IPS-18c (cell line): ENCODE measurements at regions not wholly inside any gene's neighbourhood (a gene's known extent, or its start where the extent isn't known, plus 50 kb on each side); places are given as distances from the start of the nearest gene placed in this dataset.

Experiments
- H3K4me3 ChIP-seq: 2 replicates; pipeline ENCODE4 v1.7.0; 2013; ENCODE audit warnings: low read depth, mild to moderate bottlenecking, low read length, moderate library complexity; ENCODE audit not compliant: insufficient read depth
- H3K9me3 ChIP-seq: one replicate; pipeline ENCODE4 v1.6.1; 2013; ENCODE audit warnings: mild to moderate bottlenecking, low read length, moderate library complexity; ENCODE audit not compliant: control insufficient read depth, insufficient read depth

DNA sequence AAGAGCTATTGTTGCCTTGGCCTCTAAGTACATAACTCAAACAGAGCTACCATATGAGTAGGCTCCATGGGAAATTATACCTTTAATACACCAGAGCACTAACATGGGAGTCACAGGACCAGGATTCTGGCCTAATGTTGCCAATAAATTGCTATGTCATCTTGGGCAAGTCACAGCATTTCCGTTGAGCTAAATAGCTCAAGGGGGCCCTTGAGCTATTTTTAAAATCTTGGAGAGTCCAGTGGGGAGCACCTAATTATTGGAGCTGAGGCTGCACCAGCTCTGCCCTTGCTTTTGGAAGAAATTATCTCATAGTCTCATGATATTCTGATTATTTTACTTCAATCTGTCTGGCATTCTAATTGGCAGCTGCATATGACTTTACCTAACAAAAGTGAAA lies 350.8 kb downstream of the ENC1 start:
- Histone ChIP-seq H3K9me3 (no peaks in the 10 kb centered on the region), H3K4me3 (no peak overlapping the region)

DNA sequence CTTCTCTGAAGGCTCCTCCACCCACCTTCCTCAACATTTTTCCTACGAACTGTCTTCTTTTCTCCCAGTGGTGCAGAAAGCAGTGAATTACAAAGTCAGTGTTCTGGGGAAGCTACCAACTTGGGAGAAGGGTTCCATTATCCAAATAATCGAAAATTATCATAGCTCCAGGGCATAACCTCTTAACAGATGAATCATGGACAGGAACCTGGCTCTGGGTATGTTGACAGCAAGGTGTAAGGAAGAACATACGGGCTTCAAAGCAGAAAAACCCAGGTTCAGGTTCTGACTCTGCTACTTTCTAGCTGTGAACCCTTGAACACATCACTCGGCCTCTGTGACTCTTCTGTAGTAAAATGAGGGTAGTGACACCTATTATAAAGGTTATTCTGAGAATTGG lies 351.3 kb downstream of the ENC1 start:
- Histone ChIP-seq H3K4me3 (no peak overlapping the region), H3K9me3 (no peaks in the 10 kb centered on the region)

DNA sequence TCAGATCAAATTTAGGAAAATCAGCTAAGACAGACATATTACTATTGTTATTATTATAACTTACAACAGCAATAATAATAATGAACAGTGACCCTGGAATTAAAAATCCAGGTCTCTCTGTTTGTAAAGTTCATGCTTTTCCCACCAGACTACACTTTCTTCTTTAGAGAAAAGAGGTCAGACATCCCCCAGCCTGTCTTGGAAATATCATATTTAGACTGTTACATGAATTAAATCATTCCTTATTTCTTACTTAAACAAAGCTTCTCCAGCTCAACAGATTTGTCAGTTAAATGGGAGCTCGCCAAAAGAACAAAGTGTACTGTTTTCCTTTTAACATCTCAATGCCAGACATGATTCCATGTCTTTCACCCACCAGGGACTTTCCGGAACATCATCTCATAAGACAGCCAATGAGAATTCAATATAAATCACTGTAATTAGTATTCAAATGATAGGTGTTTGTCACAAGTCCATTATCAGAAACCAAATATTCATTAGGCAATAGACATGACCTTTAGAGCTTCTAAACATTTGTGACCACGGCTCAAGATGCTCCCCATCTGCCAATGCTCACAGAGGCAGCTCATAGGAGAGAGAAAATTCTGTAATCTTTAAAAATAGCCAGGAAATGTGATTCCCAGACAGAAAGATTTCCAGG lies 351.9 kb downstream of the ENC1 start:
- Histone ChIP-seq H3K9me3 (no peaks in the 10 kb centered on the region), H3K4me3 (no peak overlapping the region)

DNA sequence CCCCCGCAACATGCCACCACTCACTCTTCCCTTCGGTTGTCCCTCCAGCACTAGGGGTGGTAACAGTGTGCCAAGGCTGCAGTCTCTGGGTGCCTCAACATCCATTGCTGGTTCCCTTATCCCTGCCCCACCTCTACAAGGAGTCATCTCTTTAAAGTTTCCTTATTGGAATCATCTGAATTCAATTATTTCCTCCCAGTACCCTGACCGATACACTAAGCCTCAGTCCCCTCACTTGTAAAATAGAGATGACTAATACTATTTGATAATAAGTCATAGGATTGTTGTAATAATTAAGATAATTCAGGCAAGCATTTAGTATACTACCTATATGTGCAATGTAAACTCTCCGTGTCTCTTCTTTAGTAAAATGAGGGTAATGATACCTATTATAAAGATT lies 352.5 kb downstream of the ENC1 start:
- no peaks in the 10 kb centered on the region for H3K9me3 ChIP-seq
- H3K4me3 ChIP-seq = no peak overlapping the region

DNA sequence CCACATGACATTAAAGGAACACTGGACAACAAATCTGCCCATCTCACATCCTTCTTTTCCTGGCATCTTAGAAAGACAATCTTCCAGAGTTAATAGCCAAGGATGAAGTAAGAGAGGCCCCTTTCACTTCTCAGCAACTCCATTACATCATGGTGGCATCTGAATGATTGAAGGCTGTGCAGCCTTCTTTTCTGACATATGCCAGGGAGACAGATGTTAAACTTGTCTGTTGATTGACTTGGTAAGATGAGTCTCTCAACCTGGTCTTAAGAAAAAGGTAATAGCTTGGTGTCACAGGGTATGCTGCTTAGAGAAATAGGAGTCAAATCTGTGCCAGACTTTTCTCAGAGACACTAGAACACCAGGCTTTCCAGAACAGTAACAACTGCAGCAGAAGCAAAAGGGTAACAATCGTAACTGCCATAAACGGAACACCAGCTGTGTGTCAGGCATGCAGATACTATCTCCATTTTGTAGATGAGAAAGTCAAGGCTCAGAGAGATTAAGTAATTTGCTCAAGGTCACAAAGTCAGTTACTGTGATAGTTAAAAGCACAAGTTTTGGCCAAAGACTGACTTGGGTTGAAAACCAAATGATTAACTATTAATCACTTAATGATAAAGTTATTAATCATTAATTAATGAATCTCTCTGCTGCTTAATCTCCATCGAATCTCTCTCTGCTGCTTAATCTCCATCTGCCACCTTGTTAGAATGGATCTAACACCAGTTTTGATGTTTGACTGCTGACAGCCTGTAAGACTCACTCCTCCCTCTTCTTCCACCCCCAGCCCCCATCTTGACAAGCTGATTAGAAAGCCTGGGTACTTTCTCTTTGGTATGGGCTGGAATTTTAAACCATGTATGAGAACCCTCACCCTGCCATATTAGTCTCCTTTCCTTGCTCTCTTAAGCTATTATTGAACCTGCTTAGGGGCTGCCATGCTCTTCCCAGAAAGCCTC lies 353.5 kb downstream of the ENC1 start:
- H3K9me3 ChIP-seq = no peaks in the 10 kb centered on the region
- no peak overlapping the region for H3K4me3 ChIP-seq

DNA sequence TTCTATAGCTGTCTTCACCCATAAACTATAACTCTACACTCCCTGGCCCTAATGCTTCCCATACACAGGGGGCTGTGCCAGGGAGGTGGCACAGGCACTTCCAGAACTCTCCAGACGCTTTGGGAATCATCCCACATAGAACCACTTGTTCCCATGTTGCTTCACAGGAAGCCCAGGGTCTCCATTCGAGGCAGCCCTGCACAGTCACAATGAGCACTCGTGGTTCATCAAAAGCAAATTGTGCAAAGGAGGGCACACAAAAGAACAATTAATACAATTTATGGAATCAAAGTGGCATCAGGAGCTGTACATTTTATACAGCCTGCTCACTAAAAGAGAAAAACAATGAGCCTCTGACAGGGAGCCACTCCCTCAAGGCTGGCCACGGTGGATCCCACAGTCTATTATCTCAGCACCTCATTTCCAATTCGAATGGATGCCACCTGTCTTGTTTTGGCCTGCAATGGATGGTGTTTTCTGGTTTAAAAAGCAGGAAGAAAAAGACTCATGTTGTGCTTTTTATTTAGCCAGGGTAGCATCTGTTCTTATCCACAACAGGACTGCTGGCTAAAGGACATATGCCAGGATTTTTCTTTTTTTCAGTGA lies 354.8 kb downstream of the ENC1 start:
- no peaks in the 10 kb centered on the region for H3K9me3 ChIP-seq
- no peak overlapping the region for H3K4me3 ChIP-seq

DNA sequence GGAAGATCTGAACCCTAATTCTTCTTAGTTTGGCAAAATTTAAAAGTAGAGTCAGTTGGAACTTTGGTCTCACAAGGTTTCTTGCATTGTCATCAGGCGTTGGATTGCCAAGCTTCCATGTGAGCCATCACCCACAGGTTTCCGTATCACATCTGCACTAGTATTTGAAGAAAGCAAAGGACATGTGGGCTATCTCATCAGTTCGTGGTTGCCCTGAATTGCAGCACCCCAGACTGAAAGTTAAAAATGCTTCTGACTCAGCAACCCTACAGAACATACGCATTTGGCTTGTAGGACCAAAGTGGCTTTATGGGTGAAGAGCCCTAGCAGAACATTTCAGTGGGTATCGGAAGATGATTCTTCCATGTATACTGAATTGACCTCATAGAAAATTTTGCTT lies 358.0 kb downstream of the ENC1 start:
- H3K9me3 ChIP-seq = no peaks in the 10 kb centered on the region
- no peak overlapping the region; the same call in 1 of the 2 replicates for H3K4me3 ChIP-seq

DNA sequence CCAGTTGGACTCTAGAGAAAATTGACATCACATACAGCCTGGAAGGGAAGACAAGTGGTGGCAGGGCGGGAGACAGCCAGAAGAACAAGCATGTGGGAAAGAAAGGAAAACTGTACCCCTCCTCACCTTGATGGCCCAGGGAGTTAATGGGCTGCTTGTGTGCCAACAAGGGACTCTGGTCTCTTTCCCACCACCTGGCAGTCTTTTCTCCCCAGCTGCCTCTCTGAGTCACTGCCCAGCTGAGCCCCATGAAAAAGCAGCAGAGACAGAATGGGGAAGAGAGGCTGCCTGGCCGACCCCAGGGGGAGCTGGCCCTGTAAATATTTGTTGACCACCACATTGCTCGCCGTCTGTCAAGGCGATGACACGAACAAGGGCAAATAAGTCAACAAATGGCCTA lies 359.4 kb downstream of the ENC1 start:
- H3K4me3 ChIP-seq = no peak overlapping the region
- H3K9me3 ChIP-seq = no peaks in the 10 kb centered on the region

DNA sequence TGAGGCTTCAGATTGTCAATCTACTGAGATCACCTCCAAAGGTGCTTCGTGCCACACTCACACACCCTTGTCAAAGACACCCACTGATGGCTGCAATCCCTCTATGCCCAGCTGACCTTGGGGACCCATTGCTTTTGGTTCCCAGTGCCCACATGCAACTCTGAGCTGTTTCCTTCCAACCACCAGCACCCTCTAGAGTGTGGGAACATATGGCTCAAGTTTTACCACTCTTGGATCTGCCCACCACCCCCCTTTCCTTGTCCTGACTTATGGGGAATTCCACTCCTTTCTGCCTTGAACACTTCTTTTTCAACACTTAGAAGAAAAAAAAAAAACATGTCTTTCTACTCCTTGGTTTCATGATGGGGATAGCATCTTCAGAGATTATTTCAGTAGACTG lies 360.2 kb downstream of the ENC1 start:
- H3K4me3 ChIP-seq = no peak overlapping the region
- no peaks in the 10 kb centered on the region for H3K9me3 ChIP-seq

DNA sequence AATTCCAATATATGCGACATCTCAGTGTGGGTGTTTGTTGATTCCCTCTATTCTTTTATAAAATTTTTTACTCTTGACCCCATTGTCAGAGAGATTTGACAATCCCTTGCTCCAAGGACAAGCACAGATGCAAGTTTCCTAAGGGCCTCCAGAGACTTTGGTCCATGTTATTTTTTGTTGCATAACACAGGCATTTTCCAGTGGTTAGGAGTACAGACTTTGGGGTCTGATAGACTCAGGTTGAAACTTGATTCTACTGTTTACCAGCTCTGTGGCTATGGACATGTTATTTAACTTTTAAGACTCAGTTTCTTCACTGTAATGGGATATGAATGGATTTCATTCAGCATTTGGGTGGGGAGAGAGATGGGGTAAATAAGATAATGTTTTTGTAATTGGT lies 361.3 kb downstream of the ENC1 start:
- H3K9me3 ChIP-seq = no peaks in the 10 kb centered on the region
- H3K4me3 ChIP-seq = no peak overlapping the region

DNA sequence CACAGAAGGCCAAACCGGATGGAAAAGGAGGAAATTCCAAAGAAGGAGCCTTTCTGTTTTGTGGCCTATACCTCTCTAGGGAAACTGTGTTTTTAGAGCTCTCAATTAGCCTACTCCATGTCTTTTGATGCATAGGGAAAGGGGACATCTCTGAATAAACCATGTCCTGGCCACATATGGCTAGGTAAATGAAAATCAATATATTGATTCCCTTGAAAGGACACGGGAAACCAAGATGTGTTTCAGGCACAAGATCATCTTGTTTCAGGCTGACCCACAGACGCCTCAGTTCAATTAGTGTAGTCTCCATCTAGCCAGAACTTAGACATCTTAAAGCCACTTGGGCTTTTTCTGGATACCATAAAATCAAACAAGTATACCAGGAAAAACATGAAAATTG lies 363.1 kb downstream of the ENC1 start:
- H3K4me3 ChIP-seq = no peak overlapping the region
- no peaks in the 10 kb centered on the region for H3K9me3 ChIP-seq

DNA sequence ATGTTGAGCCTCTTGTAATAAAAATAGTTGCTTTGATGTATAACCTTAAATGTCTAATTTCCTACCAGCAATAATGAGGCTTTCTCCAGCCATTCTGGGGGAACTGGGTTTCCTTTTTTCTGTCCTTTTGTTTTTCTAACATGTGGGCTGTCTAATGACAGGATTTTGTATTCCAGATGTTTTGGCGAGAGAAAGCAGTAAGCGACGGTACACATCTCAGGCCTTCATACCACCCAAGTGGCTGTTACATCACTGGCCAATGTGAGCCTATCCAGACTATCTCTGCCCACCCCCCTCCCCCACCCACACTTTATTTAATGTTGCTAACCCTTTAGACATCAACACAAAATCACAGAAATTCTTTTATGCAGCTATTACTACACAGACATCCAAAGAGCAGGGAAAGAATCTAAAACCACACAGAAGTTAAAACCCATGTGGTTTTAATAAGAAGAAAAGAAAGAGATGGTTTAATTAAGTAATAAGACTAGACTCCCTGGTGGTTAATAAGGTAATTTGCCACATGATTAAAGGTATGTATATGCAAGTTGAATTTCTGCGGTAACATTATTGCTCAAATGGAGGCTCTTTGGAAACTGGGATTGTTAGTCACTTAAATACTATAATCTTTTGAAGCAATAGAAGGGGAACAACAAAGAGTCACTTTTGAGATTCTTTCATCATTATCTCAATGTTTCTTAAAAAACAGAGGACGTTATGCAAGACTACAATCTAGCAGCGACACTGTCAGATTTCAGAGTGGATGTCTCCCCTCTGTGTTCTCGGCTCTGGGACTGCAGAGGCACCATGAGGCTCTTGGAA lies 365.1 kb downstream of the ENC1 start:
- H3K4me3 ChIP-seq = no peak overlapping the region
- H3K9me3 ChIP-seq = no peaks in the 10 kb centered on the region

DNA sequence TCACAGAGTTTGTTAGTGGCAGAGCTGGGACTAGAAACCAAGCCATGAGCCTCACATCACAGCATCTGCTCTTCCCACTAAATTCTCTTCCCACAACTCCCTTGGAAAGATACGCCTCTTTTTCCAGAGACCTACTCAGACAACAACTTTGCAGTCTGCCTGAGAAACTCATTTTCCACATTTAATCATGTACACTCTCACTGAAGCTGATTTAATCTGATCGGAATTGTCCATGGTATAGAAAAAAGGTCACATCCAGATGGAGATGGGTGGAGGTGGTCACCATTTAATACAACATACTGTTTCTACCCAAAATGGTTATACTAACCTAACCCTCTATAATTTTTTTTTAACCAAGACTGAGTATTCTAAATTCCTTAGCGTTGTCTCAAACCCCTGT lies 366.2 kb downstream of the ENC1 start:
- H3K4me3 ChIP-seq = no peak overlapping the region
- H3K9me3 ChIP-seq = no peaks in the 10 kb centered on the region

DNA sequence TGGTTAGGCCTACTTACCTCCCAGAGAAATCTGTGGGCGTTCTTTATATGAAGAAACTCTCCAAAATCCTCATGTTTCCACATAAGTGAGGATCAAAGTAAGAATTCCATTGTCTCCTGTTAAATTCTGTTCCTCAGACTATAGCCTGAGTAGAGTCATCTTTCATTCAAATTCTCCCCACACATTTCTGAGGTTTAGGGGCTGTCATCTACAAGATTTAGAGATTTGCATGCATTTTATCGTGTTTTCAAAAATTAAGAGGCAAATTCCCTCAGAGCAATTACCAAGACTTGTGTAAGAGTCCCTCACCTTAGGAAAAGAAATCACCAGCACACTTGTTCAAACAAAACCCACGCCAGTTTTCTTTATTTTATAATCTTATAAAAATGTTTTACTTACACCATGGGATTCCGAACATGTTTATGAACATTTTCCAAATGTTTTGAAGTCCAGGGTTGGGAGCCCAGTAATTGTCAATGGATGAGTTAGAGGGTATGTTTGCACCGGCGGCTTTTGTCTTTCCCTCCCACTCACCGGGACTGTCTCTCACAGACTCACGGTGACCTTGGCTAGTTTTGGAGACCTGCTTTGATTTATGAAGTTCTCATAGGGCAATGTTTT lies 367.6 kb downstream of the ENC1 start:
- Histone ChIP-seq H3K4me3 (no peak overlapping the region), H3K9me3 (no peaks in the 10 kb centered on the region)

DNA sequence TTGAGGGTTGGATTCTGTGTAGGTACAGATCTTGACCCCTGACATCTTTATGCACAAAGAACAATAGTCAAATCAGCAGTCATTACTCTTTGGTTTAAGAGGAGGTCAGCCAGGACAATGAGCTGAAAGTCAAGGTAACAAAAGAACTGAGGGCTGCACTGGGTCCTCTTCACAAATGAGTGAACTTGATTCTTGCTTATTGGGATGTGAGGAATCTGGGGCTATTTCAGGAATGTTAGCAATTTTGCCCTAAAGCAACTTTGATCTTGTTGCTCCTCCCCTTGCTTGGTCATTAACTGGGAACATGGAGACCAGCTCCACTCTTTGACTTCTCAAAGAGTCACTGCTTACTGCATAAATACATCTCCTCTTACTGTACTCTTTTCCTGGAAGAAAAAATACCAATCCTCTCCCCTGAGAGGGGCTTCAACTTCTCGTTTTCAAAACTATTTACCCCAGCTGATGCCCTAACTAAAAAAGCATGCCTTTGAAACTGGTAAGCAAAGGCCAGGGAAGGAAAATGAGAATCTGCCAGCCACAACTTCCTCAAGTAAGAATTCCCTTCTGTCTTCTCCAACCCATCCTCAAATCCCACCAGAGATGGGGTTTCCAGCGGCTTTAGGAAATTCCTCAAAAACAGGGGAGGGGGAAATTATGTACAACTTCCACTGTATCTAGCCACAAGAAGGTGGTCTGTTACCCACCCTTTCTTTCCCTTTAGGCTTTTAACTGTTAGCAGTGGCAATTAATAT lies 368.3 kb downstream of the ENC1 start:
- Histone ChIP-seq H3K4me3 (no peak overlapping the region), H3K9me3 (no peaks in the 10 kb centered on the region)

DNA sequence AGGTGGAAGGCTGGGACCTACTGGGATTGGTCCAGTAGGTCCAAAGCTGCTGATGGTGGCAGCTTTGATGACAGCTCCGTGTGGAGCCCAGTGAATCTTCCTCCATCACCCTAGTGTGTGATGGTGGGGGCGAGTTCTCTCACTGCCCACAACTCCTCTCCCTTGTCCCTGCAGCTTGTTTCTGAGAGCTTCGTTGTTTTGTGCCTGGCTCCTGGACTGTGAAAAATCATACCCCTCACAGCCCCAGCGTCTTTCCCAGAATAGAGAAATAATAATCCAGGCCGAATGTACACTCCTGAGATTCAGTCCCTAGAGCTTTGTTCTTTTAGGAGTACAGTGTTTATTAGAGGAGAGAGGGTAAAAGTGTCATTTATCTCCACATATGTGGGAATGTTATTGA lies 372.2 kb downstream of the ENC1 start:
- H3K4me3 ChIP-seq = no peak overlapping the region
- no peaks in the 10 kb centered on the region for H3K9me3 ChIP-seq
